OCI-LY3 (cell line): ENCODE measurements at regions not wholly inside any gene's neighbourhood (a gene's known extent, or its start where the extent isn't known, plus 50 kb on each side); places are given as distances from the start of the nearest gene placed in this dataset.

Source experiments
- EZH2phosphoT487 ChIP-seq: fragments of 200-600 bp; shearing (Covaris generic); IDR thresholded peaks from 2 replicates; pipeline ENCODE4 v1.6.1; 2018; ENCODE audit warnings: antibody characterized with exemption, mixed run types, low read depth
- TF ChIP-seq, protein P1 (sequence below): fragments of 200-600, 300-600 bp; sonication (generic); IDR thresholded peaks from 2 replicates; pipeline ENCODE4 v1.5.1; 2014; ENCODE audit warnings: antibody characterized with exemption, low read length, low read depth

DNA sequence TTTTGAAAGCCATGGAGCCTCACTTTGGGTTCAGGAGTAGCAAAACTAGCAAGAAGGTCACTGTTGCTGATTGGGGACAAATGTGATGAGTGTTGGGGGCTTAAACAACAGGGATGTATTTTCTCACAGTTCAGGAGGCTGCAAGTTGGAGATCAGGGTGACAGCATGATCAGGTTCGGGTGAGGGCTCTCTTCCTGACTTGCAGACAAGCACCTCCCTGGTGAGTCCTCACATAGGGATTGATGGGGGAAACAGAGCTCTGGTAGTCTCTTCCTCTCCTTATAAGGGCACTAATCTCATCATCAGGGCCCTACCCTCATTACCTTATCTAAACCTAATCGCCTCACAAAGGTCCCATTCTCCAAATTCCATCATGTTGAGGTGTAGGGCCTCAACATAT, 179.2 kb downstream of the TSHZ3 start:
- TF ChIP-seq, protein P1, sequence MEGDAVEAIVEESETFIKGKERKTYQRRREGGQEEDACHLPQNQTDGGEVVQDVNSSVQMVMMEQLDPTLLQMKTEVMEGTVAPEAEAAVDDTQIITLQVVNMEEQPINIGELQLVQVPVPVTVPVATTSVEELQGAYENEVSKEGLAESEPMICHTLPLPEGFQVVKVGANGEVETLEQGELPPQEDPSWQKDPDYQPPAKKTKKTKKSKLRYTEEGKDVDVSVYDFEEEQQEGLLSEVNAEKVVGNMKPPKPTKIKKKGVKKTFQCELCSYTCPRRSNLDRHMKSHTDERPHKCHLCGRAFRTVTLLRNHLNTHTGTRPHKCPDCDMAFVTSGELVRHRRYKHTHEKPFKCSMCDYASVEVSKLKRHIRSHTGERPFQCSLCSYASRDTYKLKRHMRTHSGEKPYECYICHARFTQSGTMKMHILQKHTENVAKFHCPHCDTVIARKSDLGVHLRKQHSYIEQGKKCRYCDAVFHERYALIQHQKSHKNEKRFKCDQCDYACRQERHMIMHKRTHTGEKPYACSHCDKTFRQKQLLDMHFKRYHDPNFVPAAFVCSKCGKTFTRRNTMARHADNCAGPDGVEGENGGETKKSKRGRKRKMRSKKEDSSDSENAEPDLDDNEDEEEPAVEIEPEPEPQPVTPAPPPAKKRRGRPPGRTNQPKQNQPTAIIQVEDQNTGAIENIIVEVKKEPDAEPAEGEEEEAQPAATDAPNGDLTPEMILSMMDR: no peak
- TF ChIP-seq EZH2phosphoT487: no peak
